IPS DF 19.7 (cell line): ENCODE measurements at regions not wholly inside any gene's neighbourhood (a gene's known extent, or its start where the extent isn't known, plus 50 kb on each side); places are given as distances from the start of the nearest gene placed in this dataset.

Experiments
- DNase-seq: peaks from one replicate; pipeline ENCODE4 v3.0.0-alpha.2; 2013; ENCODE audit warnings: low read depth, low spot score

DNA sequence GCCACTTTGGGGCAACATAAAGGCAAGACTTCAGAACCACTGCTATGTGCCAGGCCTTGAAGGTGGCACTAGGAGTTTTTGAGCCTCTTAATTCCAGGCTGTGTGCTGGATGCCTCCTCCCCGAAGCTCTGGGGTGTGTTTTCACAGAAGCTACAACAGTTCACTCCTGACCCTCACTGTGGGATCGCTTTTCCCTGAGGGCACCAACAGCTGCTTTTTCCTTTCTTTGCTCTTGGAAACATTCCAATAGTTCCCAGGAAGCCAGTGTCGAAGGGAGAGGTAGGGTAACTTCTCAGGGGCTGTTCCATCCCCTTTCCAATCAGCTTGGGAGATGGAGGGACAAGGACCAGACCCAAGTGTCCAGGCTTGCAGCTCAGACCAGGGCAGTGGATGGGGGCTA is 153.4 kb downstream of the C1orf94 start:
- DNase-seq: no peak

DNA sequence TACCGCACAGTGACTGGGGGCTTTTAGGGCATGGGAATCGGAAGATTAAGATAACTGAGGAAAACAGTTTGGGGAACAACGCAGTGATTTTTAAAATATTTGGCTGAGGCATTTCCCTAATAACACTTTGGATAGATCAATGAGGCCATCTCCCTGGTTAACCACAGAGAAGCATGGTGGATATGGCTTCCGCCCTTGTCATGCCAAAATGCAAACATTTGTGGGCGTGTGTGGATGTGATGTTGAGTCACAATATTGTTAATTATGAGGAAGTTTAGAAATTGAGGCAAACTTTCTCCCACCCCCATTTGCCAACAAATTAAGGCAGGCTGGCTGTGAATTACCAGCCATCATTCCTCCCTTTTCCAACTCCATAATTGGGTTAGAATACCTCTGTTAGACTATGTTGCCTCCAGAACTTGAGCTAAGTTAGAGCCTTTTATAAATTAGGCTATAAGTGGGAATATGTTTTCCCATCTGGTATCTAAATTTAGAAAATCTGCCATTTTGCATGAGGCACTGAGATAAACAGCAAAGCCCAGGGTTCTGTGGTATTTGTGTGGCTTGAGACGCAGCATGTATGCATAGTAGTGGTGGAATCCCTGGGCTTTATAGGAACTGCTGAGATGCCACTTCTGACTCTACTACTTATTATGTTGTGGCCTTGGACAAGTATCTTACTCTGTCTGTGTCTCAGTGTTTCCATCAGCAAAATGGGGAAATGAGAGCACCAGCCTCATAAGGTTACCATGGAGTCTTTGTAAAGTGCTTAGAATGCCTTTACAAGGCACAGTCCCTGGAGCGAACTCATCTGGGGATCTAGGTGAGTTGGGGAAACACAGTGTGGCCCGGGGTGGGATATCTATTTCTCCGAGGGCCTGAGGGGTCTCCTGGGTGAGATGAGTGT is 154.6 kb downstream of the C1orf94 start:
- DNase-seq: no peak

DNA sequence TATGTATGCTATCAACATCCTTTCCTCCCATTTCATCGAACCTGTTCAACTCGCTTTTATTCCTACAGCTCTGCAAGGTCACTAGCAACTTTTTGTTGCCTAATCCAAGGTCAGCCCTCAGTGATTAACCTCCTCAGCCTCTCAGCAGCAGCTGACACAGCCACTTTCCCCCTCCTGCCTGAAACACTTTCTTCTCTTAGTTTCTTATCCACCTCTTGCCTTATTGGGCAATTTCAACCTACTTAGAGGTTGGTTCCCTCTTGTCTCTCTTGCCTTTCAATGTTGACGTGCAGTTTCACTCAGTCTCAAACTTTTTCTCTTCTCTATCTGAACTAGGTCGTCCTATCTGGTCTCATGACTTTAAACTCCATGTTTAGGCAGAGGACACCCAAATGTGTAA is 156.3 kb downstream of the C1orf94 start:
- no peak for DNase-seq

DNA sequence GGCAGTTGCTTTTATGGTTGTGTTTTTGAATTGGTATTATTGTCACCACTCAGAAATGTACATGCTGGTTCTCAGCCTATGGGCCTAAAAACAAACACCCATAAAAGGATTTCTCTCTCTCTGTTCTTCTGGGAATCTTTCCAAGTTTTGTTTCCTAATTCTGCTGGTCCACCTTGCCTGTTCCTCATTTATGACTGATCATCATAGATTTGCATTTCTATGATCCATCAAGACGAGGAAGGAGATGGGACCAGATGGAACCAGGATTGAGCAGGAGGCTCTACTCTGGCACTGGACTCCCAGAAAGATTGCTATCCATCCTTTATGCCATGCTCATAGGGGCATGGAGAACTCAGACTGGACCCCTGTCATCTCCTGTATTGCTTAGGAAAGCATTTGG is 162.2 kb downstream of the C1orf94 start:
- no peak for DNase-seq

DNA sequence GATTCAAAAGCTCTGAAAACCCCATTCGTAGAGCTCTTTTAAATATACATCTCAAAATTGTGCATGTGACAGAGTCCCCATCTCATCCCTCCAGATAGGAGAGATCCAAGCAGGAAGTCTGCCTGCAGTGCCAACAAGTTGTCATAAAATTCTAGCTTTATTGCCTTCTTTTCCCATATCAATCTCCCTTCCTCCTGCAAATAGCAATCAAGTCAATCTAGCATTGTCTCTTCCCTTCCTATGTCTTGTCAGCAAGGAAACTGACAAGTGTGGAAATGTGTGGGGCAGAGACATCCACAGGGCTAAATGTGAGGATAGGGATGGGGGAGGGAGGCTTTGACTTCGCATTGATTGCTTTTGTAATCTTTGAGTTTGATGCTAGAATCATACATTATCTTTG is 165.2 kb downstream of the C1orf94 start:
- DNase-seq: no peak

- no peak for DNase-seq
Observed at GRCh38 chr1:34342334-34342733, 165.6 kb downstream of the C1orf94 start.

GRCh38 chr1:34346128-34346527 is 169.4 kb downstream of the C1orf94 start:
- DNase-seq: no peak

- DNase-seq: no peak
Observed at GRCh38 chr1:34353409-34353808, 176.7 kb downstream of the C1orf94 start.

DNA sequence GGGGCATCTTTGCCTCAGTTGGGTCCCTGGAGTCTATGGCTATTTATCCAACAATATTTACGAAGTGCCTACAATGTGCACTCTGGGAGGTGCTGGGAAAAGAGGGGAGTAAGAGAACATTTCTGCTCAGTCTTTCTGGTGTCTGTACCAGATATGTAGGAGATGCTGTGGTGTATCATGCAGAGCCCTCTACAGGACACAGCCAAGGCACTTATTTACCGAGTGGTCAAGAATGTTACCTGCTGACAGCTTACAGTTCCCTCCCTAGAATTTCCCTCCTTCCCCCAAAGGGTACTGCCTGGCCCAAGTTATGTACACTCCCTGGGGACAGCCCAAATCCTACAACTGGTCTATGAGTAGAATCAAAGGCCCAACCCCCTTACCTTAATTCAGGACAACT is 177.7 kb downstream of the C1orf94 start:
- no peak for DNase-seq

- no peak for DNase-seq
Observed at GRCh38 chr1:34356853-34357252, 180.1 kb downstream of the C1orf94 start.

DNA sequence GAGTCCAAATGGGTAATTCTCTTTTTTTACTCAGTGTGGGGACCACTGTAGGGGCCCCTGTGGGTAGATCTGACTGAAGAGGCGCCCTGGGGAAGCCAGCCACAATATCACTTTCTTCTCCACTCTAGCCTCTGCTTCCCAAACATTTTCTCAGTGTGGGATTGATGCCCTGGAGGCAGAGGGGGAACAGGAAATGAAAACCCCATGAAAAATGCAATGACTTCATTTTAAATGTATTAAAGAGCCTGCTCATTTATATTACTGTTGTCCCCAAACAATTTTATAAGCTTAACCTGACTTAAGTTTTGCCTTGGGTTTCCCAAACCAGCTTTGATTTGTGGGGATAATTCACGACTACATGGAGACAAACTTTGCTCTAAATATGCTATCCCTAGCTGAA is 181.9 kb downstream of the C1orf94 start:
- no peak for DNase-seq

GRCh38 chr1:34359411-34359810 is 182.7 kb downstream of the C1orf94 start:
- no peak for DNase-seq

- no peak for DNase-seq
Observed at GRCh38 chr1:34360574-34360973, 183.9 kb downstream of the C1orf94 start.

GRCh38 chr1:34361121-34361520 is 184.4 kb downstream of the C1orf94 start:
- DNase-seq: no peak

DNA sequence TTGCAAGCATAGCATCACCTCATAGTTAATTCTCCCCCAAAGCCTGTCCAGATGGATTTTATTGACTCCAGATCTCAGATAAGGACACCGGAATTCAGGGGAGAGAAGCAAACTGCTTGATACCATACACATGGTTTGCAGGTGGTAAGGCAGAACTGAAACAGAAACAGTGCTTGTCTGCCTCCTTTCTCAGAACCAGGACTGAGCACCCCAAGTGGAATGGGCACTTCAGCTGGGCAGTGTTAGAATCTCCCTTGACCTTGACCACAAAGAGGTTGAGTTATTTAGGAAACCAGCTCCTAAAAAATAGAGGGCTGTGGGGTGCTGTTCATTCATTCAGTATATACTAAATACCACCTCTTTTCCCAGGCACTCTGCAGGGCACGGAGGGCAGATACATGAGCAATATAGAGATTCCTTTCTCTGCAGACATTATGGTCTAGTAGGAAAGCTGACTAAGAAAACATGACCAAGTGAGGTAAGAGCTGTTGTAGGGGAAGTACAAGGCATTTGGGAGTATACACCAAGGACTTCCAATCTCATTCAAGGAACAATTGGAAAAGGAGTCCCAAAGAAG is 185.2 kb downstream of the C1orf94 start:
- DNase-seq: no peak

- DNase-seq: no peak
Observed at GRCh38 chr1:34362949-34363348, 186.2 kb downstream of the C1orf94 start.

- DNase-seq: no peak
Observed at GRCh38 chr1:34363447-34363846, 186.7 kb downstream of the C1orf94 start.

GRCh38 chr1:34363915-34364314 is 187.2 kb downstream of the C1orf94 start:
- no peak for DNase-seq

GRCh38 chr1:34364376-34364775 is 187.7 kb downstream of the C1orf94 start:
- DNase-seq: no peak

DNA sequence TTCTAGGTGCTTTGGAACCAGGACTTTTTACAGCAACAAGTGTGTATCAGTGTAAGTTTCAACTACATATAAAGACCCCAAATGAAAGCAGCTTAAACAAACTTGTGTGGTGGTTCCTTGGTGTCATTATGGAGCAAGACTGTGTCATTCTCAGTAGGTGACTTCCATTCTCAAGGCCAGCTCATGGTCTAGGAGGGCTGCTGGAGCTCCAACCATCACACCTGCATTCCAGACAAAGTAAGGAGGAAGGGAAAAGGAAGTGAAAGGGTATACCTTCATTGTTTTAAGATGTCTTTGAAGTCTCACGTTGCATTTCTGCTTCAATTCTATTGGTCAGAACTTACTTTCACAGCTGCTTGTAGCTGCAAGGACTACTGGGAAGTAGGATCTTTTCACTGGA is 188.6 kb downstream of the C1orf94 start:
- no peak for DNase-seq

DNA sequence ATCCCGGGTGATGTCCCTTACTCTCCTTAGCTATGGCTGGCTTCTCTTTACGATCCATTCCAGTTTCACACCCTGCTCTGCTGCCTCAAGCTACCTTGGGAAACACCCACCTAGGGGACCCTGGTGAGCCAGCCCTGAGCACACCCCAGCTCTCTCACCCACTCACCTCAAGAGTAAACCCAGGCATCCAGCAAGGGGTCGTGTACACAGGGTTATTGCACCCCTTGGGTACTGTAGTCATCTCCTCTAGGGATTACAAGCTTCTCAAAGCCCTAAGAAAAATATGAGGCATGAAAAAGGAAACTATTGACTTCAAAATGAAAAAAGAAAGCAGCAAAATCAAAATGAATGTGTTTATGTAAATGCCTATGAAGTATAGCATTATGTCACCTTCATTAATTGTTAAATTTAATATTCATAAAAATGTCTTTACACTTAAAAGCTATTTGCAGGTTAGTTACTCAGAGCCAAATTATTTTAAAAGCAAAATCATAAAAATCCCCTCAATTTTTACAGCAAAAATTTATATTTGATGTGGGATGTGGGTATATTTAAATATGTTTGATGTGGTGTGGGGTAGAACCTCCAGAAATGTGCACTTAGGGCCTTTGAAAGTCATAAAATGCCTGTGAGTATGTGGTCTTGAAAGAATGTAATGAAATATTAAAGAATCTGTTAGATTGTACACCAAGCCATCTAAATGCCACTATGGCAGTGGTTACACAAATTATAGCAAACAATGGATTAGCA is 190.3 kb downstream of the C1orf94 start:
- DNase-seq: no peak

- DNase-seq: no peak
Observed at GRCh38 chr1:34367954-34368353, 191.2 kb downstream of the C1orf94 start.
